CD4-positive, alpha-beta T cell treated with Interleukin-2 at 100 ng/mL for 4 hours (primary cell): ENCODE measurements at regions not wholly inside any gene's neighbourhood (a gene's known extent, or its start where the extent isn't known, plus 50 kb on each side); places are given as distances from the start of the nearest gene placed in this dataset.

Source experiments
- DNase-seq: peaks from one replicate; pipeline ENCODE4 v3.0.0-alpha.2; 2020; ENCODE audit warnings: low spot score

DNA sequence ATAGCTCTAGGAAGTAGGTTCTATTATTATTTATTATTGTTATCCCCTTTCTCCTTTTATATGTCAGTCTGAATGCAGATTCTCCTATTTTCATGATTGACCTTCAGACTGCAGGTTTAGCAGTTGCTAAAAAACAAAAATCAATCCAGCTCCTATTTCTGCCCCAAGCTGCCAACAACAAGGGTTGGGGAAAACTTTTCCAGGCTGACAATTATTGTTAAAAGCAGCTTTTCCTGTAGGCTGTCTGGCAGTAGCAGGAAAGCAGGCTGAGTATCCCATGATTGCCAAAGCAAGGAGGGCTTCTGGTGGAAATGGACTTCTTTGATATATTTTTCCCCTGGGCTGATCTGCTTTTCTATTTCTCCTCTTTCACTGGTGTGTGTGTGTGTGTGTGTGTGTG lies 78.0 kb upstream of the CTLA4 start:
- DNase-seq: no peak

DNA sequence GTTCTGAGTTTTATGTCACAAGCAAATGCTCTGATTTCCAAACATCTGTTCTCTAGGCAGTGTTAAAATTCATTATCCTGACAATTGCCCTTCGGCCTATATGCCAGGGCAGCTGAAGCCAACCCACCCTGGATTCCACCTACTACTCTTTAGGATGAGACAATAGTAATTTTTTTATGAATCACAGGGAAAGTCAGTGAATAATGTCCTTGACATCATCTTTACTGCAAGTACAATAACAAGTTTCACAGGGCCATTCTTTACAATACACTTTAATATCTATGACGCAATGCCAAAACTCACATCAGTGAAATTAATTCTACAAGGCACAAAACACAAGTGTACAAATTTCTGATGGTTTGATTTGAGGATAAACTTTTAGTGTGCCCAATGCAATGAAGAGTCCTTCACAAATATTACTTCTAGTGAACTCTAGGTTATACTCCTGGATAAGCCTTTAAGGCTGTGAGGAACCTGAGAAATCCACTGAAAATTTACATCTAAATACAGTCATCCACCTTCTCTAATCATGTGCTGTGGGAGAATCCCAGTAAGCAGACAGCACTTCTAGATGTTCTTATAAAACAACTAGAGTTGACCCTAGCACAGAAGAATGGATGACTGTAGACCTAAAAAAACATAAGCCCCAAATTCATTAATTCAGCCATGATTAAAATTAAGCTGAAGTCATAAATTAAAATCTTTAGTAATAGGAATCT lies 77.3 kb upstream of the CTLA4 start:
- no peak for DNase-seq

DNA sequence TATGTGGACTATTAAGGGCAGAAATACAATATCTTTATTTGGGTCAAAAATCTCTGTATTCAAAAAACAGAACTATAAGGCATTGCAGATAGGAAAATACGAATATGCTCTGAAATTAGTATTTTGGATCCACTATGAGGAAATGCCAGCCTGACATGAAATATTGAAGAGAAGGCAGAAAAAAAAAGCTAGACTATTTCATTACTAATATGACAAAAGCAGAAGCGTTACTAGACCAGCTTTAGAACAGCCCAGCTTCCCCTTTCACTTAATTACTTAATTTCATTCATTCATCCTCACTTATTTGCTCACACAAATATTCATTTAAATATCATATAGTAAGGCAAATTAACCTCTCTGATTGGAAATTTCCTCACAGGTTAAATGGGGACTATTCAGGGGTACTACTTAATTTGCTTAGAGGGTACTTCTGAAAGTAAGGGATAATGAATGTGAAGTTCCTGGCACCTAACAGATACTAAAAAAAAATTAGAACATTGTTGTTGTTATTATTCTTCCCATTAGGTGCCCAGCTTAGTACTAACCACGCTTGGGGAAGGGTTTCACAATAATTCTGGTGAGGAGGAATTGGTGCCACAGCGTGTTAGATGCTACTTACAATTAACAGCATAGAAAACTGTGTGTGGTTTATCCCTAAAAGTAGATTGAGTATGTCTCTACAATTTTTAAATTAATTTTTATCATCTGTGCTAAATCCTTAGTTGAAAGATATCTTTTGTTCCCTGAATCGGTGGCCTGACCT lies 71.1 kb upstream of the CTLA4 start:
- no peak for DNase-seq

DNA sequence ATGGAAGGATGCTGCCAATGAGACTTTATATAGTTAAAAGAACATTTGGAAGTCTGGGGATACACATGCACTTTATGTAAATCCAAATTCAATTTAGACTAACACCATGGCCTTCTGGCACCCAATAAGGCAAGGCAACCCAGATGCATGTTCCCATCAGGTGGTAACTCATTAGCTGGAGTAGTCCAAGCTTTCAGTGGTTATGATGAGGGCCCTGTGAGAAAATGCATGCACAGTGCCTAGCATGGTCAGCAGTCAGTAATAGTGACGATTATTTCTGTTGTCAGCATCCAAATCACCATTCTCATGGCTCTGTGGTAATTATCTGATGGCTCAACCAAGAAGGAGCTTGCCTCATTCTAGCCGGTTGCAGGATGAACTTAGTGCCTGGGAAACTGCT lies 70.3 kb upstream of the CTLA4 start:
- no peak for DNase-seq

DNA sequence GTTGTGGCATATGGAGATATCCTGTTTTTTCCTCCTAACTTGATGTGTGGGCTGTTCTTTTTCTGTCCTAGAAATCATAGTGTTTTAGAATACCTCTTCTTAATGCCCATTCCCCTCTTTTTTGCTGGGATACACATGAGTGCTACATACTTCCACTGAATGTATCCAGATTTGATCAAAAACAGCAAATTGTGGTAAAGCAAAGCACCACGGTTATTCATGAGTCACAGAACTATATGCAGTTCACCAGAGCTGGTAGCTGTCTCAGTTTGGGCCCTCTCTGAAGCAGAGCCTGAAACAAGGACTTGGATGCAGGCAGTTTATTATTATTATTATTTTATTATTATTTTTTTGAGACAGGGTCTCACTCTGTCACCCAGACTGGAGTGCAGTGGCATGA lies 69.9 kb upstream of the CTLA4 start:
- DNase-seq: no peak

DNA sequence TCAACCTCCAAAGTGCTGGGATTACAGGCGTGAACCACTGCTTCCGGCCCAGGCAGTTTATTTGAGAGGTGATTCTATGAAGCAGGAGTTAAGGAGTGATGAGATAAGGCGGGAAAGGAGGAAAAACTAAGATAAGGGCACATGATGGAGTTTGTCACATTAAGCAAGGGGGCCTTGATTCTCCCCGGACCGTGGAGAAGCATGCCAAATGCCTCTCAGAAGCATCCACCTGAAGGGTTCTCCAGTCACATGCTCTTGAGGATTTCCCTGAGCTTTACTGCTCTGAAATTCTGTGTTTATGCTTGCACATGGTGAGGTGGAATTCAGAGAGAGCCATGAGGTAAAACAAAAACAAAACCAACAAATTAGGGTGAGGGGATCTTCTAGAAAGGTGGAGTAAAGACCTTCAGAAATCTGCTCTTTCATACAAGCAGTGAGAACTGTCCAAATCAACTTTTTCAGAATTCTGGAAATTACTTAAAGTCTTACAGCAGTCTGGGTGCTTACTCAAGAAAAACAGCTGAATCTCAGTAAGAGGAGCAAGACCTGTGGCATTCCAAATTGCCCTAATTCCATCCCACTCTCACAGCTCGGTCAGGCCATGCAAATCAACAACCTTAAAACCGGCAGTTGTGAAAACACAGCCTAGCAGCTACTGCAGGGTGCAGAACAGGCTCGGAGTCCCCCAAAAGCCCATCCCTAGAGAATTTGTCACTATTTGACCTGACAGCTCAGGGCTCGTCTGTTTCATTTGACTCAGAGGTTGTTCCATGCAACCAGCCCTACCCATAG lies 69.1 kb upstream of the CTLA4 start:
- no peak for DNase-seq

DNA sequence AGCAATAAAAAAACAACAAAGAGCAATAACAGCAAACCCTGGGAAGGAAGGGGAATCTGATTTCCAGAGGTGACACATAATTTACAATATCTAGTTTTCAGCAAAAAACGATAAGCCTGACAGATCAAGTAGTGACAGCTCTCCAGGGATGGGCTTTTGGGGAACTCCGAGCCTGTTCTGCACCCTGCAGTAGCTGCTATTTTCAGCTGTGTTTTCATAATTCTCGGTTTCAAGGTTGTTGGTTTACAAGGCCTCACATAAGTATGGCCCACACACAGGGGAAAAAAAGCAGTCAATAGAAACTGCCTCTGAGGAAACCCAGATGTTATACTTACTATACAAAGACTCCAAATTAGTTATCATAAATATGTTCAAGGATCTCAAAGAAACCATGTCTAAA lies 67.7 kb upstream of the CTLA4 start:
- no peak for DNase-seq

DNA sequence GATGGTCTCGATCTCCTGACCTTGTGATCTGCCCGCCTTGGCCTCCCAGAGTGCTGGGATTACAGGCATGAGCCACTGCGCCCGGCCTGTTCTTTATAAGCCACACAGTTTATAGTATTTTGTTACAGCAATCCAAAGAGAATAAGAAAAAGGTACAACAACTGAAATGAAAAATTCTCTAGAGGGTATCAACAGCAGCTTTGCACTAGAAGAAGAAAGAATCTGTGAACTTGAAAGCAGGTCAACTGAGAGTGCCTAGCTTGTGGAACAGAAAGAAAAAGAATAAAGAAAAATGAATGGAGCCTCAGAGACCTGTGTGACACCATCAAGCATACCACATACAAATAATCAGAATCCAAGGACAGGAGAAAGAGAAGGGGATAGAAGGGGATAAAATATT lies 66.8 kb upstream of the CTLA4 start:
- DNase-seq: no peak

DNA sequence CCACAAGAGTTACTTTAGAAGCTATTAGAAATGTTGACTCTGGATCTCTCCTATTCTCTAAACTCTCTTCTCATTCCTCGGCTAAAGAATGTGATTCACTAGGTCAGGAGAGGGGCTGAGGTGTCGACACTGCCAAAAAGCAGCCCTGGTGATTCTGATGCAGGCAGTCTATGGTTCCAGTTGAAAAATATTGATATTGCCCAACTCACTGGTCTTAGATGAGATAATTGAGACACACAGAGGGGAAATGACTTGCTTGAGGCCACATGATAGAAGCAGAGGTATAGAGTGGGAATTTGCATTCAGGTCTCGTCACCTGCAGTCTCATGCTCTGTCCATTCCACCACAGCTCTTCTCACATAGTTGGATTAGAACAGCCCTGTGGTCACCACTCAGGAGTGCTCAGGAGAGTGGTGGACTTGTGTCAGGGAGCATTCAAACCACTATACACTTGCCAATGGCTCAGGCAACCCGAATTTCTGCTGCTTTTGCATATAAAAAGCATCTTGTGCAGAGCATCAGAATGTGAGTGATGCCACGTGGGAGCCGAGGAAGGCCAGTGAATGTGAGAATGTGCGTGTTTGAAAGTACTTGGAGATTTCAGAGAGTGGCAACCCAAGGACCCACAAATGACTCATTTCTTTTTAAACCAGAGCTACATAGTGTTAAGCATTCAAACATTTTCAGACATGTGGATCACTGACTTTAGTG lies 65.1 kb upstream of the CTLA4 start:
- peak; percentile 71 for DNase-seq

DNA sequence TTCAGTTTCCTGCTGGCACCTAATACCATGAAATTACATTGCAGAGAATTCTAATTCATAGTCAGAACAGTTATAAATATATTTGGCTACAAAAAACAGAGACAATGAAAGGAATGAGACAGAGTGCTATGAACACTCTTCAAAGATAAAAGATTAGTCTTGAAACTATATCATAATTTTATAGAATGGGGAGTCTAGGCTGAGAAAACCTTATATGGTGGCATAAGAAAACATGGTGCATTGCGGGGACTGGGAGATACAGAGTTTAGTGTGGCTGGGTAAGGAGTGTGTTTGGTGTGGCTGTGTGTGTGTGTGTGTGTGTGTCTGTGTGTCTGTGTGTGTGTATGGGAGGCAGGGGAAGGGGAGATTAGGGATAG lies 64.5 kb upstream of the CTLA4 start:
- DNase-seq: no peak

DNA sequence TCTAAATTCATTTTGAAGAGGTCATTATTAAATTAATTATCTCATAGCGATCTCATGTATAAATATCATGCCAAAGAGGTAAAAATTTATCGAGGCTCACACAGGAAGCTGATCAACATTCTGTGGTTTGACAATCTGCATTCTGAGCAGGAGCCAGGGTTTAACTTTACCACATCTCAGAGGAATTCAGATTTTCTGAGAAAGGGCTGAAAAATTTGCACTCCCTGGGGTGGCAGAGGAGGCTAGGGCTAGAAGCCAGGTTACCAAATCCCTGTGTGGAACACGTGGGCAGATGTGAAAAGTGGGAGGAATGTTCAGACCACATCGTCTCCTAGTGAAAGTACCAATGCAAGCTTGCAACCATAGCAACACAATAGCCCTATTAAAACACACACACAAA lies 63.5 kb upstream of the CTLA4 start:
- peak; percentile 82 for DNase-seq

DNA sequence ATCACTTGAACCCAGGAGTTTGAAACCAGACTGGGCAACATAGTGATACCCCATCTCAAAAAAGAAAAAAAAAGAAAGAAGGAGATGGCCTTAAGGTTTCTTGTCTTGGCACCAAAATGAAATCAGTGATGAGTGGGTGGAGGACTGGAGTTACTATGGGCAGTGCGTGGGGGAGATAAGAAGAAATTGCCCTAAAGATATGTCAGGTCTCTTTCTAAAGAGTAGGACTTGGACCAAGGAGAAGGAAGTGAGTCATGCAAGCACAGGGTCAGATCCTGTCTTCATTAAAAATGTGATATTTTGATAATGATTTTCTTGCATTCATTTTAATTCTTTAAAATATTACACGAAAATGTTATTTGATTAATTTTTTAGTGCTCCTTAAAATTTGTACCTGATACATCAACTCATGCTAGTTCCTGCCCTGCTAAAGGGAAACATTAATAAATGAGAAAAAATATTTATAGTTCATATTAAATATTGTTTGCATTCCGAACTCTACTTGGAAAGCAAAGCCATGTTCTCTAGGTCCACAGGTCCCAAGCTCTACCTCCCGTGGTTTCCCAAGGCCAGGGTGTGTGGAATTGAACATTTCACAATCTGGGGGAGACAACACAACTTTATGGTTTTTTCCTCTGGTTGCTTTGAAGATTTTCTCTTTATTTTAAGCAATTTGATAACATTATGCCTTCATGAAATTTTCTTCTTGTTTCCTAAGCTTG lies 62.6 kb upstream of the CTLA4 start:
- no peak for DNase-seq

DNA sequence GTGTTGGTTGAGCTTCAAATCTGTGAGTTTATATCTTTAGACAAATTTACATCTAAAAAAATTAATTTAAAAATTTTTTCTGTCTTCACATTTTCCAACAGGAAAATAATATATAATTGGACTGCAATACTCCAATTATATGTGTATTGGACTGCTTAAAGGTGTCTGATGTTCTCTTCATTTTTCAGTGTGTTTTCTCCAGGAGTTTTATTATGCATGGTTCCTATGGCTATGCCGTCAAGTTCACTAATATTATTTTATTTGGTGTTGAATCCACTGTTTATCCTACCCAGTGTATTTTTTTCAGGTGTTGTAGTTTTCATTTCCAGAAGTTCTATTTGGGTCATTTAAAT lies 62.1 kb upstream of the CTLA4 start:
- no peak for DNase-seq

DNA sequence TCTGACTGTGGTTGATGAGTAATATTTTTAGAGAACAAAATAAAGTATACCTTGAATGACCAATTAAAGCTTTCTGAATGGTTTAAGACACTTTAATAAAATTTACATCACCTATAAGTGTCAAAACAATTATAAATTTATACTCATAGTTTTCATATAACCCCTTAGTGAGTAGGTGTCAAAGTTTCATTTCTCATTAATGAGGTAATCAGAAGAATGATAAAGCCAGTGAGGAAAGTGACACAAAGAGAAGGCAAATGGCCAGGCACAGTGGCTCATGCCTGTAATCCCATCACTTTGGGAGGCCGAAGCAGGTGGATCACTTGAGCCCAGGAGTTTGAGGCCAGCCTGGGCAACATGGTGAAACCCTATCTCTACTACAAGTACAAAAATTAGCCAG lies 60.8 kb upstream of the CTLA4 start:
- no peak for DNase-seq

DNA sequence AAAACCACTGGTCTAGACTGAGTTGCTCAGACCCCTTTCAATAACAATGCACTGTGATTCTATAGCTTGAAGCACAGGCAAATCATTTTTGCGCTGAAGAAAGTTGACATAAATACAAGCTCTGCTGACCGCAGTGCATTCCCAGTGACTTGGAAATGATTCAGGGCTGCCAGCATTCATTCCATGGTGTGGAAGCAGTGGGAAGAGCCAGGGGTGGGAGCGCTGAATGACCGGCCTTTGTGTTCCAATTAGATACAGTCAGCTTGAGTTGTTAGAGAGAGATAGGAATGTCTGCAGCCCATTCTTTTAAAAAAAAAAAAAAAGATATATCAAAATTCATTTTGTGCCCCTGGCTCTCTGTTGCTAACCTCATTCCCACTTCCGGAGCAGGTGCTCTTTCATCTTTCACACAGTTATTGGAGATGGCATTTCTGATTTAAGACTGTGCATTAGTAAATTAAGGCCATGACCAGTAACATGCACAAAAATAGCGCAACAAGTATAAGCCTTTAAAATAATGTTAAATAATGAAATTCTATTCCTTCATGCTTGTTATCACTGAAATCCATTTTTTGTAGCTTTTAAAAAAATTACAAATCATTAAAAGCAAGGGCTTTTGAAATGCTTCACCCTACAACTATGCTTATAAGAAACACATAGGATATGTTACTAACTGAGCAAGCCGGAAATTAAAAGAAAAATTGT lies 59.4 kb upstream of the CTLA4 start:
- no peak for DNase-seq

DNA sequence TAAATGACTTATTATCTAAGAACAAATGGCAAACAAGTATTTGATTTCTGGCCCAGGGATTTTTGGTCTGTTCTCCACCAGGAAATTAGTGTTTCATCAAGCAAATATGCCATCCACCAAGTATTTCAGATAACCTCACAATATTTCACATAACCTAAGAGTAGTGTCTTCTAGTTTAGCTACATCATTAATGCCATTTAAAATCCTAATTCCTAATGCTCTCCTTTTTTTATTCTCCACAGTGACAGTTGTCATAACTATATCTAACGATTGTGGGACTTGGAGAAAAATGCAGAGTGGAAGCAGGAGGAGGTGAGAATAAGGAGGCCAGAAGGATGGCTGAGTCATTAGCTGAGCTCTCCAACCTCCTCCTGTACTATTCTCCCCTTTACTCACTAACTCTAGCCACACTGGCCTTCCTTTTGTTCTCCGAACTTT lies 58.5 kb upstream of the CTLA4 start:
- DNase-seq: no peak

DNA sequence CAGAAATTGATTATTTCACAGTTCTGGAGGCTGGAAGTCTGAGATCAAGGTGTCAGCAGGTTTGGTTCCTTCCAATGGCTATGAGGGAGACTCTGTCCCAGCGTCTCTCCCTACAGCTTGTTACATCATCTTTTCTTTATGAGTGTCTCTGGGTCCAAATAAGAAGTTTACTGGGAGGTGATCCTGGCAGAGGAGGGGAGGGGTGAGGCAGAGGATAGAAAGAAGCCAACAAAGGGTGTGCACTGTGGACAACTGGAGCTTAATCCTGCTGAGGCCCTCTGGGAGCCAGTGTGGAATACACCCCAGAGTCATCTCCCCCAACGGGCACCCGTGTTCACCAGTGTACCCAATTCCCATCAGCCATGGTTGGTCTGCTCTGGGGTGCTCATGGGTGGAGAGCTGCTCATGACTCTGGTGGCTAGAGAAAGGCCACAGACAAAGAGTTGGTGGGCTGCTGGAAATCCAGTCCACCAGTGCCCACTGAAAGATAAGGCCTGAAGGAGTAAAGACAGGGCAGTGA lies 57.5 kb upstream of the CTLA4 start:
- DNase-seq: no peak

DNA sequence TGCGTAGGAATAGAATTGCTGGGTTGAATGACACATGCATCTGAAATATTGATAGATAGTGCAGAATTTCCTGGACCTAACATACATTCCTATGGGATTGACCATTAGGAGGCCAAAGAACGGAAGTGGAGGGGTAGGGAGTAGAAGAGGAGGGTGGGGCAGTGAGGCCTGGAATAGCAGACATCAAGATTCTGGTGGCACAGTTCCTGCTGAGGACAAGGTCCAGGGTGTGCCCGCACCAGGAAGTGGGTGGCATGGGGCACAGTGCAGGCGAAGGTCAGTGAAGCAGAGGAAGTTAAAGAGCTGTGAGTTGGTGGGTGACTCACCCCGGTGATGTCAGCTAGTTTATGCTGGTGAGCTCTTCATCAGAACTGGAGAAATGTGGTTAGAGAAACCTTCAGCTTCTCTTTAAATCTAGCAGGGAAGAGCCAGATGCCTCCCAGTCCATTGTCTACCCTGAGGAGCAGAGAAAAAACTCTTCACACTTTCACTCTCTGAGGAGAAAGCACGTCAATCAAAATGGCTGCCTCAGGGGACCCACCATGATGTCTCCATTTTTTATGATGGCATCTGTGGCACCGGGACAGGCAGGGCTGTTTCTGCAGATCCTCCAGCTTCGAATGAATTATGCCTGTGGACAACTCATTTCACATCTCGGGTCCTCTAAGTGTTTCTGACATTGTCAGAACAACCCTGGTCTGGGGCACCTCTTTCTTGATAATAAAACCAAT lies 55.9 kb upstream of the CTLA4 start:
- DNase-seq: peak; percentile 77

DNA sequence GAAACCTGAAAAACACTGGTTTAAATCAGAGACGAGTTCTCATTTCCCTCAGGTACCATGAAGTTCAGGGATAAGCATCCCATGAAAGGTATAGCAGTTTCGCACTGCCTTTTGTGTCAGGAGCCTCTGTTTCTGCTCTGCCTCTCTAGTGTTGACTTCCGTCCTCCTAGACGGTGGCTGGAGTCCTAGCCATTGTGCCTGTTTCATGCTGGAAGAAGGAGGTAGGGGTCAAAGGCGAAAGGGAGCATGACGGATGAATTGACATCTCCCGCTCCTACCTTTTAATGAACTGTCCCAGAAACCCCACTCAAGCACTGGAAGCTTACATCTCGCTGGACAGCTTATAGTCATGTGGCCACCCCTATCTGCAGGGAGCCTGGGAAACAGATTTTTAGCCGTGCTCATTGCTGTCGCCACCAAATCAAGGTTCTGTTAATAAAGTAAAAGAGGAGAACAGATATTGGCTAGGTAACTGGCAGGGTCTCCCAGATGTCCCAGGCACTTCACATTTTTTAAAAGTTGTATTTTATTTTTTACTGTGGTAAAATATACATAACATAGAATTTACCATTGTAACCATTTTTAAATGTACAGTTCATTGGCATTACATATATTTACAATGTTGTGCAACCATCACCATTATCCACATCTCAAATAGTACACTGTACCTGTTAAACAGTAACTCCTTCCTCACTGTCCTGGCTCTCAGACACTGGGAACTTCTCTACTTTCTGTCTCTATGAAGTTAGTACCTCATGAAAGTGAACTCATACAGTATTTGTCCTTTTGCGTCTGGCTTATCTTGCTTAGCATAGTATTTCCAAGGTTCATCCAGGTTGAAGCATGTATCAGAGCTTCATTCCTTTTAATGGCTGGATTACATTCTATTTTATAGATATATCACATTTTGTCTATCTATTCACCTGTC lies 55.0 kb upstream of the CTLA4 start:
- DNase-seq: no peak
